ENCODE measurements at regions not wholly inside any gene's neighbourhood (a gene's known extent, or its start where the extent isn't known, plus 50 kb on each side); places are given as distances from the start of the nearest gene placed in this dataset.

GRCh38 chr5:106974272-106974671, 696.5 kb downstream of the EFNA5 start:
- Histone ChIP-seq H3K4me1 (ENCODE audit: insufficient read depth, low read length, poor library complexity, severe bottlenecking) (peaks cover 12% of the 10 kb centered on the region), H3K36me3 (ENCODE audit: insufficient read depth, low read length, poor library complexity, severe bottlenecking) (no peaks in the 10 kb centered on the region), H3K9me3 (ENCODE audit: low read depth, low read length, poor library complexity, severe bottlenecking) (no peaks in the 10 kb centered on the region), H3K27ac (ENCODE audit: low read depth, low read length, poor library complexity, severe bottlenecking) (no peak overlapping the region), H3K4me3 (ENCODE audit: low read depth, low read length, poor library complexity, severe bottlenecking) (no peak overlapping the region), H3K27me3 (replicated peaks; ENCODE audit: insufficient read depth, low read depth, low read length, poor library complexity) (no peaks in the 10 kb centered on the region)
- CTCF ChIA-PET: no interaction called here
- TF ChIP-seq EZH2 (IDR thresholded peaks at IDR 0.05; ENCODE audit: borderline replicate concordance, low read depth, low read length, poor library complexity, severe bottlenecking) (no peak), CTCF (conservative IDR thresholded peaks at IDR 0.05; ENCODE audit: low read depth, low read length) (no peak)
- DNase-seq (ENCODE audit: low spot score): no peak
- BruUV-seq (replicated peaks): no TSS peak
- intact Hi-C loops (cut with micrococcal nuclease; ENCODE audit: unreplicated experiment): no loop called here
- POLR2A ChIA-PET (ENCODE audit: low non-redundant PET): no interaction called here

DNA sequence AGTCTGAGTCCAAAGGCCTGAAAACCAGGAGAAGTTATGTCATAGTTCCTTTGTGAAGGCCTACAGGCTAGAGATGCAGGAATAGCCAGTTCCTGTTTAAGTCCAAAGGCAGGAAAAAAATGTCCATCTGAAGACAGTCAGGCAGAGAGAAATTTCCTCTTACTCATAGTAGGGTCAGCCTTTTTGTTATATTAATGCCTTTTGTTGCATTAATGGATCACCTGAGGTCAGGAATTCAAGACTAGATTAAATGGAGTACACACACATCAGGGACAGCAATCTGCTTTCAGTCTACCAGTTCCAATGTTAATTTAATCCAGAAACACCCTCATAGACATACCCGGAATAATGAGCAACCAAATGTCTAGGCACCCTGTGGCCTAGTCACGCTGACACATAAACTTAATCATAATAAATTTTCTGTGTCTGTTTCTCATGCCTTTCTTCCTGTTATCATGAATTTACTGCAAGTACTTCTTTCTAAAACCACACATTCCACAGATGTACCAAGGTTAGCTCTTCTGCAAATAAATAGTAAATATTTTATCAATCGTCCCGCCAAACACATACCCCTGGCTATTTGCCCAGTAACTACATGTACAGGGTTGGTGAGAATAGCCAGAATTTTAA, 703.9 kb downstream of the EFNA5 start:
- no peak overlapping the region for H3K27ac ChIP-seq (ENCODE audit: low read depth, low read length, poor library complexity, severe bottlenecking)
- H3K4me1 ChIP-seq (ENCODE audit: insufficient read depth, low read length, poor library complexity, severe bottlenecking): no peaks in the 10 kb centered on the region
- no peak for DNase-seq (ENCODE audit: low spot score)
- BruUV-seq (replicated peaks): no TSS peak
- H3K36me3 ChIP-seq (ENCODE audit: insufficient read depth, low read length, poor library complexity, severe bottlenecking): no peaks in the 10 kb centered on the region
- intact Hi-C loops (cut with micrococcal nuclease; ENCODE audit: unreplicated experiment): no loop called here
- H3K4me3 ChIP-seq (ENCODE audit: low read depth, low read length, poor library complexity, severe bottlenecking): no peak overlapping the region
- H3K27me3 ChIP-seq (replicated peaks; ENCODE audit: insufficient read depth, low read depth, low read length, poor library complexity): no peaks in the 10 kb centered on the region
- POLR2A ChIA-PET (ENCODE audit: low non-redundant PET): no interaction called here
- H3K9me3 ChIP-seq (ENCODE audit: low read depth, low read length, poor library complexity, severe bottlenecking): no peaks in the 10 kb centered on the region
- CTCF ChIA-PET: no interaction called here
- no peak for TF ChIP-seq CTCF (conservative IDR thresholded peaks at IDR 0.05; ENCODE audit: low read depth, low read length)
- no peak for TF ChIP-seq EZH2 (IDR thresholded peaks at IDR 0.05; ENCODE audit: borderline replicate concordance, low read depth, low read length, poor library complexity, severe bottlenecking)

- Histone ChIP-seq H3K27me3 (replicated peaks; ENCODE audit: insufficient read depth, low read depth, low read length, poor library complexity) (no peaks in the 10 kb centered on the region), H3K4me1 (ENCODE audit: insufficient read depth, low read length, poor library complexity, severe bottlenecking) (no peaks in the 10 kb centered on the region), H3K9me3 (ENCODE audit: low read depth, low read length, poor library complexity, severe bottlenecking) (no peaks in the 10 kb centered on the region), H3K27ac (ENCODE audit: low read depth, low read length, poor library complexity, severe bottlenecking) (no peak overlapping the region), H3K36me3 (ENCODE audit: insufficient read depth, low read length, poor library complexity, severe bottlenecking) (no peaks in the 10 kb centered on the region), H3K4me3 (ENCODE audit: low read depth, low read length, poor library complexity, severe bottlenecking) (no peak overlapping the region)
- no peak for TF ChIP-seq EZH2 (IDR thresholded peaks at IDR 0.05; ENCODE audit: borderline replicate concordance, low read depth, low read length, poor library complexity, severe bottlenecking)
- no peak for TF ChIP-seq CTCF (conservative IDR thresholded peaks at IDR 0.05; ENCODE audit: low read depth, low read length)
- DNase-seq (ENCODE audit: low spot score): no peak
- POLR2A ChIA-PET (ENCODE audit: low non-redundant PET): no interaction called here
- intact Hi-C loops (cut with micrococcal nuclease; ENCODE audit: unreplicated experiment): no loop called here
- CTCF ChIA-PET: no interaction called here
- no TSS peak for BruUV-seq (replicated peaks)
Measured at GRCh38 chr5:106964132-106964531, 706.6 kb downstream of the EFNA5 start.

All from A673 (cell line).